Keratinocyte (primary cell): ENCODE measurements at regions not wholly inside any gene's neighbourhood (a gene's known extent, or its start where the extent isn't known, plus 50 kb on each side); places are given as distances from the start of the nearest gene placed in this dataset.

Source experiments
- DNase-seq: peaks from one replicate; pipeline ENCODE4 v3.0.0-alpha.2; 2011; ENCODE audit warnings: low read depth, missing footprints, low spot score
- FAIRE-seq: peaks from 2 replicates; lab custom pipeline; 2011; peaks lifted over from hg19 to GRCh38; lab: Jason Lieb, UNC
- H2AFZ ChIP-seq: 2 replicates; pipeline ENCODE4 v1.6.0; 2012; ENCODE audit warnings: low read length, control low read depth, inconsistent platforms; ENCODE audit not compliant: control insufficient read depth
- H3K27ac ChIP-seq: 2 replicates; pipeline ENCODE4 v1.5.1; 2011; ENCODE audit warnings: low read length; ENCODE audit not compliant: control insufficient read depth, insufficient read depth
- H3K27me3 ChIP-seq: 3 replicates; pipeline ENCODE4 v1.6.0; 2011; ENCODE audit warnings: low read length; ENCODE audit not compliant: control insufficient read depth, insufficient read depth; ENCODE audit errors: extremely low read depth
- H3K36me3 ChIP-seq, 2 experiments: 2 replicates in 1 of 2; 3 replicates in 1 of 2; pipeline ENCODE4 v1.5.1; 2011; ENCODE audit warnings: low read length in 2 of 2, mild to moderate bottlenecking in 1 of 2; ENCODE audit not compliant: control insufficient read depth in 2 of 2, insufficient read depth in 2 of 2; ENCODE audit errors: extremely low read depth in 1 of 2
- H3K4me1 ChIP-seq: 3 replicates; pipeline ENCODE4 v1.5.1; 2011; ENCODE audit warnings: low read length; ENCODE audit not compliant: control insufficient read depth, insufficient read depth; ENCODE audit errors: extremely low read depth
- H3K4me2 ChIP-seq: 3 replicates; pipeline ENCODE4 v1.6.0; 2011; ENCODE audit warnings: low read depth, low read length; ENCODE audit not compliant: control insufficient read depth, insufficient read depth; ENCODE audit errors: extremely low read depth
- H3K4me3 ChIP-seq, 3 experiments: fragments of 200-600 bp in 1 of 3; sonication (generic) in 1 of 3; 2 replicates in 2 of 3; 3 replicates in 1 of 3; pipeline ENCODE4 v1.5.1; 2011 to 2016; ENCODE audit warnings: low read length in 3 of 3, mild to moderate bottlenecking in 3 of 3, control low read depth in 2 of 3, inconsistent platforms in 1 of 3, low read depth in 1 of 3, mixed read lengths in 1 of 3, mixed run types in 1 of 3, moderate library complexity in 1 of 3; ENCODE audit not compliant: control insufficient read depth in 2 of 3, insufficient read depth in 2 of 3; ENCODE audit errors: extremely low read depth in 1 of 3
- H3K79me2 ChIP-seq: 2 replicates; pipeline ENCODE4 v1.6.0; 2012; ENCODE audit warnings: low read length; ENCODE audit not compliant: control insufficient read depth, insufficient read depth
- H3K9ac ChIP-seq: 3 replicates; pipeline ENCODE4 v1.6.0; 2011; ENCODE audit warnings: low read length; ENCODE audit not compliant: control insufficient read depth, insufficient read depth; ENCODE audit errors: extremely low read depth
- H3K9me1 ChIP-seq: 3 replicates; pipeline ENCODE4 v1.6.0; 2011; ENCODE audit warnings: low read length; ENCODE audit not compliant: control insufficient read depth, insufficient read depth; ENCODE audit errors: extremely low read depth
- H3K9me3 ChIP-seq: 2 replicates; pipeline ENCODE4 v1.5.1; 2012; ENCODE audit warnings: low read depth, low read length; ENCODE audit not compliant: control insufficient read depth
- H4K20me1 ChIP-seq: 3 replicates; pipeline ENCODE4 v1.6.0; 2011; ENCODE audit warnings: low read length; ENCODE audit not compliant: control insufficient read depth, insufficient read depth; ENCODE audit errors: extremely low read depth
- CTCF ChIP-seq, 3 experiments: IDR thresholded peaks in 1 of 3; conservative IDR thresholded peaks in 1 of 3; optimal IDR thresholded peaks in 1 of 3; 2 replicates in 2 of 3; 3 replicates in 1 of 3; pipeline versions ENCODE3 to v1.5.1; 2011; ENCODE audit warnings: low read length in 3 of 3, mild to moderate bottlenecking in 3 of 3, moderate library complexity in 2 of 3, control low read depth in 1 of 3, inconsistent platforms in 1 of 3; ENCODE audit not compliant: insufficient read depth in 2 of 3; ENCODE audit errors: extremely low read depth in 1 of 3
- EZH2 ChIP-seq: IDR thresholded peaks from one replicate; pipeline ENCODE4 v1.6.1; 2012; ENCODE audit warnings: inconsistent platforms, mild to moderate bottlenecking, low read length, moderate library complexity
- dilution Hi-C: fragments of 300-500 bp; cut with MboI; formaldehyde crosslinking; loops from one replicate; pipeline ENCODE4 v1.7.0; 2020; ENCODE audit warnings: low sequenced_read_pairs; ENCODE audit not compliant: extremely low pct_ligation_motif_present

GRCh38 chr6:102679865-102680264, 1286.4 kb downstream of the GRIK2 start:
- H2AFZ ChIP-seq: no peak overlapping the region
- H3K36me3 ChIP-seq: no peaks in the 10 kb centered on the region
- no peaks in the 10 kb centered on the region for H3K4me1 ChIP-seq
- H3K9ac ChIP-seq: no peak overlapping the region
- no peak overlapping the region for H3K27ac ChIP-seq
- H3K9me1 ChIP-seq: no peaks in the 10 kb centered on the region
- no peaks in the 10 kb centered on the region for H4K20me1 ChIP-seq
- H3K27me3 ChIP-seq: no peaks in the 10 kb centered on the region
- dilution Hi-C loops: no loop called here
- no peak overlapping the region for H3K4me3 ChIP-seq
- H3K9me3 ChIP-seq: no peaks in the 10 kb centered on the region
- no peak for TF ChIP-seq CTCF (optimal IDR thresholded peaks at IDR 0.05 in 1 of 3, IDR thresholded peaks at IDR 0.05 in 1 of 3, conservative IDR thresholded peaks at IDR 0.05 in 1 of 3; ENCODE audit: extremely low read depth in 1 of 3, insufficient read depth in 2 of 3, low read length in 3 of 3)
- no peak for TF ChIP-seq EZH2
- H3K79me2 ChIP-seq: no peaks in the 10 kb centered on the region
- H3K4me2 ChIP-seq: no peak overlapping the region
- FAIRE-seq (no peak), DNase-seq (no peak)

GRCh38 chr6:102677225-102677624, 1283.7 kb downstream of the GRIK2 start:
- H3K4me1 ChIP-seq: no peaks in the 10 kb centered on the region
- DNase-seq (no peak), FAIRE-seq (no peak)
- H3K4me2 ChIP-seq: no peak overlapping the region
- H2AFZ ChIP-seq: no peak overlapping the region
- TF ChIP-seq CTCF (optimal IDR thresholded peaks at IDR 0.05 in 1 of 3, IDR thresholded peaks at IDR 0.05 in 1 of 3, conservative IDR thresholded peaks at IDR 0.05 in 1 of 3; ENCODE audit: extremely low read depth in 1 of 3, insufficient read depth in 2 of 3, low read length in 3 of 3) (no peak), EZH2 (no peak)
- dilution Hi-C loops: no loop called here
- H3K9me3 ChIP-seq: no peaks in the 10 kb centered on the region
- no peaks in the 10 kb centered on the region for H3K79me2 ChIP-seq
- no peak overlapping the region for H3K27ac ChIP-seq
- H4K20me1 ChIP-seq: no peaks in the 10 kb centered on the region
- no peaks in the 10 kb centered on the region for H3K27me3 ChIP-seq
- H3K36me3 ChIP-seq: no peaks in the 10 kb centered on the region
- no peak overlapping the region for H3K9ac ChIP-seq
- H3K9me1 ChIP-seq: no peaks in the 10 kb centered on the region
- H3K4me3 ChIP-seq: no peak overlapping the region
